ENCODE measurements at regions not wholly inside any gene's neighbourhood (a gene's known extent, or its start where the extent isn't known, plus 50 kb on each side); places are given as distances from the start of the nearest gene placed in this dataset.

DNA sequence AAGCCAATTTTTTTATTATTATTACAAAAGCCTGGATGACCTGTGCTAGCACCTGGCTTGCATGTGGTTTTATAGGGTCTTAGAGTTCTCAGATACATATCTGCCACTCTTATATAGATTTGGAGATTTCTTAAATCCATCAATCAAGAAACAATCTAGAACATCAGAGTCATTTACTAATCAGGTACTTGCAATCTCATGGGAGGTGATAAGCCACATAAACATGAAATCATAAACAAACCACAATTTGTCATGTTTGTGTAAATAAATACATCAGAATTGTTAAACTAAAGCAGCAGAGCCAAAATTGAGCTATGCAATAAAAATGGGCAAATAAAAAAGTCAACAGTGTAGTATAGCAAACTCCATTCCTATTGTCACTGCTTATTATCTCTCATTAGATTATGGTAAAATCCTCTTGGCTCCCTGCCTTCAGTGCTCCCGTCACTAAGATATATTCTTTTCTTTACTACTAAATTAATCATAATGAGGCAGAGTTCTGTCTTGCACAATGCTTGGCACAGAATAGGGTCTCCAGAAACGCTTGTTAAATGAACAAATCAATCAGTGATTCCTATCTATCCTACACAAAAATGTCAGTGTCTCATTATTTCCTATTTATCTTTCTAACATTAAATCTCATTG lies 108.7 kb upstream of the TTC29 start:
- DNase-seq (ENCODE audit: low spot score): no peak

DNA sequence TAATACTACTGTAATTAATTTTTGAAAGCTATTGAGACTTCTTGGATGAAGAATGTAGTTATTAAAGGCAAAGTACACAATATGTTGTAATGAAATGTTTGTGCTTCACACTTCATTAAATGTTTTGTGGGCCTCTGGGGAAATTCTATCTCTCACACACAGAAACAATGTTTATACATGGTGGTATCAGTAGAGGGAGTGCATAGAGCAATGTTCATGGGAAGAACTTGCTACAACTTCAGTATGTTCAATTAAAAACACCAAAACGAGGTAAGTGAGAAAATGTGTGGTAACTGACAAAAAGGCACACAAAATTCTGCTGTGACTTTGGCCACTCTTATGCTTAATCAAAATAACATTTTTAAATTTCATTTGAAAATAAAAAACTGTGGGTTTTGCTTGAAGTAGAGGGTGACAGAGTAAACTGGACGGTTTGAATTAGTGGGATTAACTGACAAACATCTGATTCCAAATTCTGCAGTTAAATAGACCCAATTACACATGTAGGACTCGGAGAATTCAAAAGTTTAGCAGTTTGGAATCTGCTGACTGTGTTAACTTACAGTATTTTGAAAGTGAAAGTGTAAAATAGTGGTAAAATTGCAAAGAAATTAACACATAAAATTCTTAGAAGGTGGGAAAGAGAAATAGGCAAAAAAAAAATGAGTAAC lies 111.4 kb upstream of the TTC29 start:
- no peak for DNase-seq (ENCODE audit: low spot score)

DNA sequence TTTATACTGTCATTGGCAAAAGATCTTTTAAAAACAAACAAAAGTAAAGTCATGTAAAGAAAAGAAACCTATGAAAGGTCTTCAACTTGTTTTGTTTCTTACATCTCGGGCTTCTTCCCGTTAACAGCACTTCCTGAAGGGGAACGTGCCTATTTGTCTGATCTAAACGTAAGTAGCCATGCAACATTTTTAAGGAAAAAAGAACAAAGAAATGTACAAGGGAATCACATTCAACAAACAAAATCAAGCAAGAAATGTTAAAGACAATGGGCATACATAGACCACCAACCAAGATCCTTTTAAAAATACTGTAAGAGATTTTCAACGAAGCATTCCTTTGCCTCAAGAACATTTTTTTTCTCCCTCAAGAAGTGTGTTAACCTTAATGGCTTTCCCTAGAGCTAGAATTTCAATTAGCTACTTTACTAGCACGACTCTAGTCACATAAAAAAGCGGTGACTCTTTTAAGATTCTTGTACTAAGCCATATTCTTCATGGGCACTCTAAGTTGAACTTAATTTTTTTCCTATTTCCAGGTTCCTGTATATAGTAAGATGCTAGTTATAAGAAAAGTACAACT lies 112.0 kb upstream of the TTC29 start:
- no peak for DNase-seq (ENCODE audit: low spot score)

DNA sequence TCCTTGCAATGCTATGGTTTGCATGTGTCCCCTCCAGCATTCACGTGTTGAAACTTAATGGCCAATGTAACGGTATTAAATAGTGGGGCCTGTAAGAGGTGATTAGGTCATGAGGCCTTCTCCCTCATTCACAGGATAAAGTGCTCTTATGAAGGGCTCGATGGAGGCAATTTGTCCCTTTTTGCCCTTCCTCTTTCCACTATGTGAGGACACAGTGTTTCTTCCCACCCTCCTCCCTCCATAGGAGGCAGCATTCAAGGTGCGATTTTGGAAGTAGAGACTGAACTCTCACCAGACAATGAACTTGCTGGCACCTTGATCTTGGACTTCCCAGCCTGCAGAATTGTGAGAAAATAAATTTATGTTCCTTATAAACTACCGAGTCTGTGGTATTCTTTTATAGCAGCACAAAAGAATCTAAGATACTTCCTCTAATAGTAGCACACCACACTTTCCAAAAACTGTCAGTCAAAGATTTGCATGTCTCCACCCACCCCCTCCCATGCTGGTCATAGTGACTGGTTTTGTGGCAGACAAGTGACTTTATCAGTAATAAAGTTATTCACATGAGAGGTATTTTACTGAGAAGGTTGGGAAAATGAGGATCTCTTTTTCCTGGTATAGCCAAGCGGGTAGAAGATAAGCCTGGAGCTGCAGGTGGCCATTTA lies 113.5 kb upstream of the TTC29 start:
- DNase-seq (ENCODE audit: low spot score): no peak

DNA sequence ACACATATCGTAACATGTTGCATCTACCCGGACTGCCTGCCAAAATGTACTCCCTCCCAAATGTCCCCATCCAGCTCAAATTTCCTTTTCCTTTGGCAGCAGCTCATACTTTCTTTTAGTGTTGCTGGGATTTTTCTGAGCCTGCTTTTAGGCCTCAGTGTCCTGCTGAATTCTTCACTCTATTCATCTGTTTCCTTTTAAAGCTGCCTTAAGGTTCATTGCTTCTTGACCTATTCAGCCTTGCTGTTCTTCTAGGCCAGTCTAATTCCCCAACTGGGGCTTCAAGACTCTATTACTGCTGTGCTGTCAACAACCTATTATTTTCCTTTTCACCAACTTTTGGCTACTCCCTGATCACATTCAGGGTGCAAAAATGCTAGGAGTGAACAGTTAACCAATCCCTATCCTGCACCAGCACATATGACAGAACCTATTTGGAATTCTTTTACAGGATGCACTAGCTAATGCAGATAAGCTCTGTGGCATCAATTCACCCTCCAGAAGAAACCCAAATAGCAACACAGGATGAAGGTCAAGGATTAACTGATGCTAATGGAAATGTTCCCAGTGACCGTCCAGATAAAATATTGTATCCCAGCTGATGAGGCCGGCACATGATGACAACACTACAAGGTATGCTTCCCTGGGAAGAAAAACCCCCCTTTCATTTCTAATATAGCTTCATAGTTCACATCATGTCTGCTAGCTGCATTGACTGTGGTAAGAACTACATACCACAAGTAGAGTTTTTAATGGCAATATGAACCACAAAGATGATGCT lies 114.7 kb upstream of the TTC29 start:
- peak; percentile 40 for DNase-seq (ENCODE audit: low spot score)

DNA sequence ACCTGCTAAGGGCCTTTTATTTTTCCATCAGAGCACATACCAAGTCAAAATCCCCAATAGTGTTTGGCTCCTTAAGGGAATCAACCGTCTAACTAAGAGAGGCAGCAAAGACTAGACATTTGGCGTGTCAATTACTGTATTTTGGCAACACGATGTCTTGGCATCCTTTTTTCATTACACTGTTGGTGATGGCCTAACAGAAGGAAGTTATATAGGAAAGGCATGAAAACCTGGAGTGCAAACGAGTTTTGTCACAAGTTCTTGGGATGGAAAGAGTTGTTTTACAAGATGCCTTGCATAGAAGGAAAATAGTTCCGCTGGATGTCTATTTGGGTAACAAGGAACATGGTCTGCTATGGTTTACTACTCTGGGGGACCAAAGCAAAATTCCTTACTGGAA lies 119.2 kb upstream of the TTC29 start:
- DNase-seq (ENCODE audit: low spot score): no peak

DNA sequence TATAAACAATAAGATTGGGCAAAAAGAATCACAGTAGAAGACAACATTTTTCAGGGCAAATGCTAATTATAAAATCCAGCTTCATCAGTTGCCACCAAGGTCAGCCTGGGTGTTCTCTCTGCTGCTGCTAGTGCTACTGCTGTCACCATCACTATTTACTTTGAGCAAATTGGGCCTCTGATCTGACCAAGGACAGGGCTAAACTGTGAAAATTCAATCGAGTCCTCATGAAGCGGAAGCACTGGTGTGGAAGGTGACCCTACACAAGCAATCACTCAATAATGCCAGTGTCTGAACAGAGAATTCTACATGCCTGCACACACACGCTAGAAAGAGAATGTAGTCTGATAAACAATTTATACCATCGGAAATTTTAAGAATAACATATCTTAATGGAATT lies 122.9 kb upstream of the TTC29 start:
- no peak for DNase-seq (ENCODE audit: low spot score)

DNA sequence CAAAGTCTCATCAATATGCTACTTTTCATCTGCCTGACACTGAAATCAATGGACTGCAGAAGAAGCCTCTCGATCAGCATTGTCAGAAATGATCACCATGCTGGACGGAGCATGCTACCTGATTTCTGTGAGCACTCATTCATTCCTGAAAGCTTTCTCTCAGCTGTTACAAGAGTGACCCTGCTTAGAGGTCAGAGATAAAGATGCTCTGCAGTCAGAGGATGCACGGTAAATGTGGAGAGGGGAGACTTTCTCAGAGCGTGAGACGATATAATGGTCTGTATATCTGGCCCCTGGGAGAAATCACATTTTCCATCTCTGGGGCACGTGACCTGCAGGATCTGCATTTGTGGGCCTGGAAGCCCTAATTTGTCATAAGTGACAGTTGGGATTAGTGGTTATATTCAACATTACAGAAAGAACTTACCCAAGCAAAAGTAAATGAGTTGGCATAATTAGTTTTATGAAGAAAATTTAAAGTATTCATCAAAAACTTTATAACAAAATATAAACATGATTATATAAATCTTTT lies 125.6 kb upstream of the TTC29 start:
- DNase-seq (ENCODE audit: low spot score): no peak

DNA sequence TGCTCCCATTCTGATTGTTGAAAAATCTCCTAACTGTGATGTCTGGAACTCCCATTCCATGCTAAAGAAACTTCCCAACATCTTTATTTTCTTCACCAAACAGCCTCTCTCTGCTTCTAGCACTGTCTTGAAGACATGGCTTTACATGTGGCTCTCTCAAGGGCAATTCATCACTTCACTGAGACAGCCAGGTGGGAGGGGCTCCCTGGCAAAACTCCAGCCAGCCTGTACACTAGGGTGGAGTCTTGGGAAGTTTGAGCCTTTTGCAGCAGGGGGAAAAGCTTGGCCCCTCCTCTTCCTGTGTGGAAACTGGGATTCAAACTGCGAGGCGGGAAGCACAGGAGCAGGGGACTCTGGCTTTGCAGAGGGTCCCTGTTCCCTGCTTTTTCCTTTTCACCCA lies 130.5 kb upstream of the TTC29 start:
- DNase-seq (ENCODE audit: low spot score): no peak

DNA sequence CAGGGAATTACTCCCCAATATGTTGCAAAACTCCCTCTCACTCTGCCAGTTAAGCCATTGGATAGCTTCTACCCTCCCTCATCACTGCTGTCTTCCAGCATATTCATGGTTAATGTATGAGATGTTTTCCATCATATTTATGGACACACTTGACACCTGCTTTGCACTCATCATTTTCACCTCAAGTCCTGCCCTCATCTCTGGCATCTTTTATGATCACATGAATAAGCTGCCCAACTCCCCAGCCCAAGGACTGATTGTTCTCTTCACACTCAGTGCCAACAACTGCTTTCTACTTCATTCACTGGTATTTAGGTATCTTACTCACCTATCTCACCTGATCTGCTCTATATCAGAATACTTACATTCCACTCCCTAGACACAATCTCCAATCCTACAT lies 131.1 kb upstream of the TTC29 start:
- DNase-seq (ENCODE audit: low spot score): no peak

DNA sequence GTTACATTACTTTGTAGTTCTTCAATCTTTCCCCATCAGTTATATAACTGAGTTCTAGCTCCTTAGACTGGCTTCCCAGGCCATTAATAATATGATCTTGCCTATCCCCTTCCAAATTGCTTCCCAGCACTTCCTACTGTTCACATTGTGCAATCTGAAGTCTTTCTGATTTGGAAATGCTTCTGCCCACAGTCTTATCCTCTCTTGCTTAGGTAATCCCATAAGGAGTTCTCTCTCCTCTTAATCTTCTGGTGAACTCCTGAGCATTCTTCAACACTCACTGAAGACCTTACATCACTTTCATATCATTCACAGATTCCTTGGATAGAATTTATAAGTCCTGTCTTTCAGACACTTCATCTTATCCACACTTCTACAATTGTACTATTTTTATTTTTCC lies 132.7 kb upstream of the TTC29 start:
- peak; percentile 19 for DNase-seq (ENCODE audit: low spot score)

DNA sequence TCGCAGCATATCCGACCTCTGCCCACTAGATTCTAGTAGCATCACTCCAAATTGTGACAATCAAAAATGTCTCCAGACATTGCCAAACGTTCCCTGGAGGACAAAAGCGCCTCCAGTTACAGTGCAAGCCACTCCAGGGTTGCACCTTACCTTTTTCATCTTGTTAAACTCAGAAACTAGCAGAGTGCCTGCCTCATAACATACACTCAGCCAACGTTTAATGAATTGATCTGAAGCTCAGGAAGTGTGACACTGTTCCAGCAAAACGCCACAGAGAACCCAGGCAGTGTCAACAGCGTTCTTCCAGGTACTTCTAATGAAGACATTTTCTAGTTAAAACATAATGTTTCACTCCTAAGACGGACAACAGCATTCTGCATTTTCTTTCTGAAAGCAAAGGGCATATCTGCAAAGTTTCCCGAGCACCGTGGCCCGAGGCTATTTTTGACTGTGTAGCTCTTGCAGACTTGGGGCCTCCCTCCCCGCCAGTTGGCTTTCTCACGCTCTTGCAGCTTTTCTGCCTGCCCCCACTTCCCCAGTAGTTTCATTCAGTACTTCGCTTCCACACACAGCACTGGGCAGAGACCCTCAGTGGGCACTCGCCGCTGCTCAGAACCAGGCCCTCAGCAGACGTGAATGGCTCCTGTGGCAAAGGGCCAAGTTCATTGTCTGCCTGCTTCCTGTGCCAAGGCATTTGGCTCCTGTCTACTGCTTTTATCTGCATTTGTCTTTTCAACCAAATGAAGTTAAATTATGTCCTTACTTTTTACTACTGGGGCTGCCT lies 133.4 kb upstream of the TTC29 start:
- no peak for DNase-seq (ENCODE audit: low spot score)

DNA sequence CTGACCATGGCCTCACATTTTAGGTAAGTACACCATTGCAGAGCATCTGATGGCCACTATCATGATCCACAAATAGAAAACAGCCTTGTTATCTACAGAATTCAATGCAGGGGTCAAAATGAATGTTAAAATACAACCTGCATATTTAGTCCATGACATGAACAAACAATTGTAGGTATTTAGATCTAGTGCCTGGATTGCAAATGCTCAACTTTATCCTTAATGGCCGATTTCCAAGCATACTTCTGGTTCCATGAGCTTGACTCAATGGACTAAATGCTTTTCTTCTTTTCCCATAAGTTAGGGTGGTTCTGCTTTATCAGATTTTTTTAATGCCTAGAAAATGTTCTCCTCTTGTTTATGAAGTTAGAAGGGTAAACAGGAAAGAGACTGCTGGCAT lies 139.2 kb upstream of the TTC29 start:
- no peak for DNase-seq (ENCODE audit: low spot score)

DNA sequence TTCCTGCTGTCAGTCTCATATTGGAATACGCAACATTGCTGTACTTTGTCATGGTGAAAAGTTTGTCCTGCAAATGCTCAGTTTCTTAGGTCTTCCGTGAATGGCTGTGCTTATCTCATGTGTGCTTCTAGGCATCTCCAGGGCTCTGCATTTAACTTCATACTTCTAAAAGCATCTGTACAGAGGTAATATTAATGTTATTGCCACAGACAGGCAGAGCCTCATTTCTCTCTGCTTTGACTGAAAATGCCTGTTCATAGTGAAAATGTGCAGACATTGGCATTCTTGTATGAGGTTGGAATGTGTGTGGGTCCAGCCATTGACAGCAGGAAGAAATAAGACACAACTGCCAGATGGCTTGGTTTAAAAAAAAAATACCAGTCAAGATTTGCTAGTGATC lies 140.1 kb upstream of the TTC29 start:
- no peak for DNase-seq (ENCODE audit: low spot score)

DNA sequence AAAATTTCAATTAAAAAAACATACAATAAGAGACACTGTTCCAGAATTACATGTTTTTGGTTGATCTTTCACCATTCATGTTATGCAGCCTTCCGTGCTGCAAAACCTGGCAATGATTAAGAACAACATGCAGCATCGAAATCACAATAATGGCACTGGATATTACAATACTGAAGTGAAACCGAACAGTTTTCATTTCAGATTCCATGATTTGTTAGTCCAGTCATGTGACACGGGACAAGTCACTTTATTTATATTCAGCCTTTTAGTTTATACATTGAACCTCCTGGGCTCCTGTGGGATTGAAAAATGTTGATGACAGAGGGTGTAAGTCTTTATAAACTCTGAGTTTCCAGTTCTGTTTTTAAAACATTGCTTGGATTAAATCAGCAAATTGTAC lies 142.5 kb upstream of the TTC29 start:
- peak; percentile 35 for DNase-seq (ENCODE audit: low spot score)

DNA sequence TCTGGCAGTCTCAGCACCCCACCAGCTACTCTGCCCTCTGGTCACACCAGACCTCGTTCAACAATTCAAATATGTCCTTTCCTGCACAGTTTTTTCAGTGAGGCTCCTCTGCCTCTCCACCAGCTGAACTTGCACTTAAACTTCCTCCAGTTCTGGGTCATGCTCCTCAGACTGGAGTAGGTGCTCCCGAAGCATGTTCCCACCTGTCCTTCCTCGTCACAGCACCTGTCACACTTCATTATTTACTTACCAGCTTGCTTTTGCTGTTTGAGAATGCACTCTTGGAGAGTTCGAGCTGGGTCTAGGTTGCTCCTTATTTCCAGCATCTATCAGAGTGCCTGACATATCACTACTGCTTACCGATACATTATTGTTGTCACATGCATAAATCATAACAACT lies 144.8 kb upstream of the TTC29 start:
- DNase-seq (ENCODE audit: low spot score): no peak

DNA sequence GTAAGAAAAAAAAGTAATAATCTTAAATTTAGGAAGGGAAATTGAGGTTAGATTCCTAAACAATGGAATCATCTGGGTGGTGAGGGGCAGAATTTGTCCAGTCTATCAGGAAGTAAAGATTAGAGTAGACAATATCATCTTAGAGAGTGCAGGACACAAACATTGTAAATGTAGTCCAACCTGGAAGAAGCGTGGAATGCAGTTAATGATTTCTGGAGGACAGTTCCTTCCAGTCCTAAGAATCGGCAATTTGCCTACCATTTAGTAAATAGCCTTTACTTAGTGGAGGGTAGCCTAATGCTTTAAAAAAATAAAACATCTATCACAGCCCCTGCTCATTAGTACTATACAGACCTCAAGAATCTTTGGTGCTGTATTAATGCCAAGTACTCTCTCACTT lies 147.5 kb upstream of the TTC29 start:
- no peak for DNase-seq (ENCODE audit: low spot score)

DNA sequence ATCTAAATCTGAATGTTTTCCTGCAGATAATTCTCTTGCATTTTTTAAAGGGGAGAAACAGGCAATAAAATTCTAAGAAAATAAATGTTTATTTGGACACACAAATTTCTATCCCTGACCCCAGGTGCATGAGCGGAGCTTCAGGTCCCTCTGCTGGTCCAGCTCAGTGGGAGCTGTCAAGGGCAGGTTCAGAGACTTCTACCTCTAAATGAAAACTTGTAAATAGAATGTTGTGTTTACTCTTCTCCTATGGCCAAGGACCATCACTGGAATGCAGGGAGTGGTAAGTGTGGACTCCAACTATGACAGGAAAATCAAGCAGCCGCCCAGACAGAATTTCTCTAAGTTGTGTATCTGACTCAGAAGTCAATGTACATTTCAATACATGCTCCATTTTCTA lies 148.6 kb upstream of the TTC29 start:
- no peak for DNase-seq (ENCODE audit: low spot score)

DNA sequence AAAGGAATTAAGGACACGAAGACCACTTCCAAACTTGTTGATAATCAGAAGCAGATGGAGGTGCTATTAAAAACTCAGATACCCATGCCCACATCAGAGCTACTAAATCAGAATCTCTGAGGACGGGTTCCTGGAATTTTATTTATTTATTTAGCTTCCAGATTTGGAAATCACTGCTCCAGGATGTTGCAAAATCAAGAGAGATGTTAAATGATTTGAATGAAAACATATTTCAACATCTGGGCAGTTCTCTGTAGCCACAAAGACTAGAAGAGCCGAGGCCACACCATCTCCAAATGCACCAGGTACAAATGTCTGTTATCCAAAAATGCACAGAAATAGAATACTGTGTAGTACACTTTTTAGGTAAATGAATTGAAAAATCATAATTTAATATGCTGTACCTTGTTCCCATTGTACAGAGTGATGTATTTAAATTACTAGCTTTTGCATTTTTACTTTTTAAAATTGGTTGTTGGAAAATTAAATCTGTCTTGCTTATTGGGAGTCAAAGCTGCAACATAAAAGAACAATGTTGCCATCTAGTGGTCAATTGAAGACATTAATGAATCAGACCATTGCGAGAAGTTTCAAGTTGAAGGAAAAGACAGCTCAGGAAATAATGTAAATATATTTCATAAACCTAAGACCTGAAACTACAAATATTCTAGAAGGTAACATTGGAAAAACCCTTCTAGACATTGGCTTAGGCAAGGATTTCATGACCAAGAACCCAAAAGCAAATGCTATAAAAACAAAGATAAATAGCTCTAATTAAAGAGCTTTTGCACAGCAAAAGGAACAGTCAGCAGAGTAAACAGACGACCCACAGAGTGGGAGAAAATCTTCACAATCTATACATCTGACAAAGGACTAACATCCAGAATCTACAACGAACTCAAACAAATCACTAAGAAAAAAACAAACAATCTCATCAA lies 151.3 kb upstream of the TTC29 start:
- peak; percentile 38 for DNase-seq (ENCODE audit: low spot score)

DNA sequence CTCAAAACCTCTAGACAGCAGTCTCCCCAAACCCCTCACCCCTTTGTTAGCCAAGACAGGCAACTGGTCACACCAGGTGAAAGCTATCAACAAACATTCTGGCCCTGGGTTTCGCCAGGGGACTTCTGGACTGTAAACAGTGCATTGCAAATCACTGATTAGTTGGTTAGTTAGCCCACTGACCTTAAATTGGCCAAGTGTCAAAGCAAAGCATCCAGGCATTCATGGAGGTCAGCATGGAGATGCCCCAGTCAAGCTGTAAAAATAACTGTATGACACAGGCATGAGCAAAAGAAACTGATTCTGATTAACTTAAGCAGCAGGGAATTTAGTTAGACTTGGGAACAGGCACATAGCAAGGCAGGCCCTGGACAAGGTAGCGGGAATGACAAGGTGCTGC lies 156.0 kb upstream of the TTC29 start:
- DNase-seq (ENCODE audit: low spot score): no peak
